UCSD-AML1 (cell line): ENCODE measurements at regions not wholly inside any gene's neighbourhood (a gene's known extent, or its start where the extent isn't known, plus 50 kb on each side); places are given as distances from the start of the nearest gene placed in this dataset.
"Not testable (repeated sequence)": the region's sequence is repeated elsewhere in the genome, so short reads cannot be mapped to it uniquely, and the experiment has no call there.

Experiments used
- DNase-seq: peaks from one replicate; lab custom pipeline; 2025; ENCODE audit not compliant: unreplicated experiment; lab: John Stamatoyannopoulos, UW

DNA sequence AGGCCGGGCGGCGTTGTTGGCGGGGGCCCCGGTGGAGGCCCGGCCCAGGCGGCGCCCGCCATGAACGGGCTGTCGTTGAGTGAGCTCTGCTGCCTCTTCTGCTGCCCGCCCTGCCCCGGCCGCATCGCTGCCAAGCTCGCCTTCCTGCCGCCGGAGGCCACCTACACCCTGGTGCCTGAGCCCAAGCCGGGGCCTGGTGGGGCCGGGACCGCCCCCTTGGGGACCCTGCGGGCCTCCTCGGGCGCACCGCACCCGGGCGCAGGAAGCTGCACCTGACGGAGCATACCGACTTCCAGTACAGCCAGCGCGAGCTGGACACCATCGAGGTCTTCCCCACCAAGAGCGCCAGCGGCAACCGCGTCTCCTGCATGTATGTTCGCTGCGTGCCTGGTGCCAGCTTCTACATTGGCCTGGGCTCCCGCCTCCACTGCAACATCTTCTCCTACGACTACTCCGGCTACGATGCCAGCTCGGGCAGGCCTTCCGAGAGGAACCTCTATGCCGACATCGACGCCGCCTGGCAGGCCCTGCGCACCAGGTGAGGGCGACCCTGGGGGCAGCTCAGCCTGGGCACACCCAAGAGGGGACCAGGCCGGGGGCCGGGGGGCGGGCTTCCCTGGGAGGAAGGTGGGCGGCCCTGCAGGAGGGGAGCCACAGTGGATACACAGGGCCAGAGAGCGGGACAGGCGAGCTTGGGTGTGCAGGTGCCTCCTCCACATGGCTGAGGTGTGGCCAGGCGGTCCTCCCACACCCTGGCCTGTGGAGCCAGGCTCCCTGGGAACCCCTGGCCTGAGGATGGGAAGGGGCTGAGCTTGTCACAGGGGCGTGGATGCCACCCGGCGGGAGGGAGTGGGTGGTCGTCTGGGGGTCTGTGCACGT, 201.6 kb downstream of the USP22 start:
- not testable (repeated sequence) for DNase-seq

DNA sequence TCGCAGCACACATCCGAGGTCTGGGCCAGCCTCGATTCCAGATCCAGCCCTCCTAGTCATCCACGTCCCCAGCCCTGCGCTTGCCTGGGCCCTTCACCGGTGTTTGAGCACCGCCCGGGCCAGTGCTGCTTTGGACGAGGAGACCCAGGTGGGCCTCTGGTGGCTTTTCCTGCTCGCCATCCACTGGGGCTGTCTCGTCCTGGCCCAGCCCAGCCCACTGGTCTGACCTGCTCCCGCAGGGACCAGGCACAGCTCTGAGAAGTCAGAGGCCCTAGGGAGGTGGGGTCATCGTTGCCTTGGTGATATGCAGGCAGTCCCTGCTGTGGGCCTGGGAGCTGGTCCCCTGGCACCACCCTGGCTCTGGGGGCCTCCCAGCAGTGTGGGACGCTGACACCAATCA, 200.8 kb downstream of the USP22 start:
- DNase-seq = not testable (repeated sequence)

DNA sequence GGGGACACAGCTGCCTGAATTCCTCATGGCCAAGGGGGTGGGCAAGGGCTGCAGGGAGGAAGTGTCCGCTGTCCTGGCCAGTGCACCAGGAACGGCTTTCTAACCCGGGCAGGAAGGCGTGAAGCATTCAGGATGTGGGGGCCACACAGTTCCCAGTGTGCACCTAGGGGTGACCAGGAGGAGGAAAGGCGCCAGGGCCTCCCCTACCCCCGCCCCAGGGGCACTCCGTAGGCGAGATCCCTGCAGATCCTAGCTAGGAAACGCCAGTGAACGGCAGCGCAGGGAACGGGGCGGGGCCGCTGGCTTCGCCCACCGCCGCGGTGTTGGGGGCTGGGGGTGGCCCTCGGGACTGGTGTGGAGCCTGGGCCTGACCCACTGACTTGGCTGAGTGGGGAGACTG, 199.6 kb downstream of the USP22 start:
- DNase-seq = not testable (repeated sequence)

DNA sequence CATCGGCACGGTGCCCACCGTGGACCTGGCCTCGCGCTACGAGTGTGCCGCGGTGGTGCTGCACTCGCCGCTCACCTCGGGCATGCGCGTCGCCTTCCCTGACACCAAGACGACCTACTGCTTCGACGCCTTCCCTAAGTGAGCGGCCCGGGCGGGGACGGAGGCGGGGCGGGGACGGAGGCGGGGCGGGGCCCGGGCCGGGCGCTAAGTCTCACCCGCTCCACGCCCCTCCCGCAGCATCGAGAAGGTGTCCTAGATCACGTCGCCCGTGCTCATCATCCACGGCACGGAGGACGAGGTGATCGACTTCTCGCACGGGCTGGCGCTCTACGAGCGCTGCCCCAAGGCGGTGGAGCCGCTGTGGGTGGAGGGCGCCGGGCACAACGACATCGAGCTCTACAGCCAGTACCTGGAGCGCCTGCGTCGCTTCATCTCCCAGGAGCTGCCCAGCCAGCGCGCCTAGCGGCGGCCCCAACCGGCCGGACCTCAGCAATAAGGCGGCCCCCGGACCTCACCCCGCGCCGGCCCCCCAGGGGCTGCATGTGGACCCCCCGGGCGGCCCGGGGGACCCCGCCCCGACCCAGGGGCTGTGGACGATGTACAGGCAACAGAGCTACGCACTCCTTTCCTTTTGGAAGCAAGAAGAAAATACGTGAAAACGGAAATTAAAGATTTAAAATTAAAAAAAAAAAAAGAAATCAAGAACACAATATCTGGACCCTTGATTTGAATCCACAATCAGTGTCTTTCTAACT, 198.8 kb downstream of the USP22 start:
- not testable (repeated sequence) for DNase-seq

DNA sequence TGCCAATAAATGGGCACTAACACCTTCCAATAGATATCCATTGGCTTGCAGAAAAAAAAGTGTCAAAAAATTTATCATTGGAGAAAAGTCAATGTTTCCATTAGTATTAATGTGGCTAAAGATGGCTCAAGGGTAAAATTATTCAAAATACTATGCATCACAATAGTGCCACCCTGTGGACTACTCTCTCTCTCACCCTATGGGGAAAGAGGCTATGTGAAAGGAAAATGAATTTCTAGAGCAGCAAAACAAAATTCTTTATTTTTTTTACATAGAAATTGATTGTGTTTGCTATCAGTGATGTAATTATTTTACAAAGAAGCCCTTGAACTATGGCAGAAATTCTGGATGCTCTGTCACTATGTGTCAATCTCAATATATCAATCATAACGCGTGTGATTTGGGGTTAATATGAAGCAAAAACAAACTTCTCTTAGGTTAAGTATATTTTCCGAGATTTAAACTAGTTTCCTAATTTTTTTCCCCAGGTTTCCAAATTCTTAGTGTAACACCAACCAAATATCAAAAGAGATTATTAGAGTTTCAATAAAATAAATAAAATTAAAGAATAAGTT, 193.9 kb downstream of the USP22 start:
- not testable (repeated sequence) for DNase-seq

DNA sequence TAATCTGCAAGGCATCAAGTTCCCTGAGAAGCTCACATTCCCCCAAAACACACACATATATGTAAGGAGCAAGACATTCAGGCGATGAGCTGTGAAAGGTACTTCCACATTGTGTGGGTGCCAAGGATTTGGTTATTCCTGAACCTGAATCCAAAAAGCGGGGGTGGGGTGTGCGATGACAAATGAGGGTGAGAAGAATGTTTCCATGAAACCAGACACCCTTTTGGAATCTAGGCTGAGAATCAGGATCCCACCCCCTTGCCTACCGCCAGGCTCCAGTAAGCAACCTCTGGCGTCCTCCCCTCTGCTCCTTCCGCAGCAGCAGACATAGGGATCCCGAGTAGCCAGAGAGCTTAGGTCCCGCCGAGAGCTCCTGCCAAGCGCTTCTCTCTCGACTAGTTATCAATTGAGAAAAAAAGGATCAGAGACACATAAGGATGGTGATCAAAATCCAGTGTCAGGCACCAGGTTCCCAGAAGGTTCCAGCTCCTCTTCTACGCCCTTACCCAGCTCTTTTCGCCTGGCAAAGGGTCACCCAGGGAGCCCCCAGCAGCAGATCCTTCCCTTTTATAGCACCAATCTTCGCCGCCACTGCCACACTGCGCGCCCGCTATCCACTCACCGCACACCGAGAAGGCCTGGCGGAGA, 191.1 kb downstream of the USP22 start:
- not testable (repeated sequence) for DNase-seq

DNA sequence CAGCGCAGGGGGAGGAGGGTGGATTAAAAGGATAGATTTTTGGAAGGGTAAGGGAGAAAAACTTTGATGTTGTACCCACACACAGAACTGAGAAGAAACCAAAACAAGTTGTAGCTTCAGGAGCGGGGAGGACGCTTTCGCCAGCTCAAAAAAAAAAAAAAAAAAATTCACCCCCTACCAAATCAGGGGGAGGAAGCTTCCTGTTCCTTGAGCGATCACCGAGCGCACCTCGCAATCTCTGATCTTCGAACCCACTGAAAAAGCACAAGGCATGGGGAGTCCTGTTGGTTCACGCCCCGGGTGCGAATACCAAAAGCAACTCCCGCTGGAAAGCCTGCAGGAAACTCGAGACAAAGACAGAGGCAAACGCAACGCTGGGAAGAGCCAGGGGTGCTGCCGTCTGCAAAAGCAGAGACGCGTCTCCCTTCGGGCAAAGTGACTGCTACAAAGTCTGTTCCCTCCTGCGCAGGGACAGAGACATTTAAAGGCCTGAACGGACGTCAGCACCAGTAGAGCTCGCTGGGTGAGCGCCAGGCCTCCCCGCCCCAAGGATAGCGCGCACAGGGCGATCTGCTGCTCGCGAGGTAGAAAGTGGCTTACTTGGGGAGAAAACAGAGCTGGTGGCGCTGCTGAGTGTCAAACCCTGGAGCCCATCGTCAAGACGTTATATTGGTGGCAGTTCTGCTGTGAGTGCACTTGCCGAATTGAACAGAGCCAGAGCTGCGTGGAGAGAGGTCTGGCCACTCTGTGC, 190.4 kb downstream of the USP22 start:
- DNase-seq = no peak

DNA sequence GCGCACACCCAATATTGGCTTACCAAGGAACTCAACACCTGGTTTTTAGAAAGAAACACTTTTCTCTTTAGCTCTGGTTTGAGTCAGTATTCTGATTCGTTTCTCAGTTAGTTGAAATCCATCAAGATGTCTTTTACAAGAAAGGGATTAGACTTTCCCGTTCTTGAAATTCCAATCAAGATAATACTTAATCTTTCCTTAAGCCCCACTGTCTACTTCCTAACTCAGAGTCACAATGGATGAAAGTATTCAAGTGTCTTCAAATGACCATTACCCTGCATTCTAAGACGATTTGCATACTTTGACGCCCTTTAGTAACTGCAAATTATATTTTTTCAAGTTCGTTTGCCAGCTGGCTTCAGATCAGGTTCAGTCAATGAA, 189.8 kb downstream of the USP22 start:
- DNase-seq = no peak

DNA sequence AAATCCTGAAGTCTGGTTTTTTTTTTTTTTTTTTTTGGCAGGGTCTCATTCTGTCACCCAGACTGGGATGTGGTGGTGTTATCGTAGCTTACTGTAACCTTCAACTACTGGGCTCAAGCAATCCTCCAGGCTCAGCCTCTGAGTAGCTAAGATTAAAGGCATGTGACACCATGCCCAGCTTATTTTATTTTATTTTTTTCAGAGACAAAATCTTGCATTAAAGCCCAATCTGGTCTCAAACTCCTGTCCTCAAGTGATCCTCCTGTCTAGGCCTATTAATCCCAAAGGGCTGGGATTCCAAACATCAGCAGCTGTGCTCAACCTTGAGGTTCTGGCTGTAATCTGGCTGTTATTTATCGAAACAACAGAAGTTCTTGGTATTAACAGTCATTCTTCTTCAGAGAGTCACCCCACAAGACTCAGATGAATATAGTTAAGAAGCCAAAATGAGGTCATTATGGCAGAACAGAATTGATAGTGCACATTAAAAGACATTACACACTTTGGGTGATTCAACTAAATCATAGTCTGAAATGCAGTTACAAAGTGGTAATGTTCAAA, 186.8 kb downstream of the USP22 start:
- not testable (repeated sequence) for DNase-seq

DNA sequence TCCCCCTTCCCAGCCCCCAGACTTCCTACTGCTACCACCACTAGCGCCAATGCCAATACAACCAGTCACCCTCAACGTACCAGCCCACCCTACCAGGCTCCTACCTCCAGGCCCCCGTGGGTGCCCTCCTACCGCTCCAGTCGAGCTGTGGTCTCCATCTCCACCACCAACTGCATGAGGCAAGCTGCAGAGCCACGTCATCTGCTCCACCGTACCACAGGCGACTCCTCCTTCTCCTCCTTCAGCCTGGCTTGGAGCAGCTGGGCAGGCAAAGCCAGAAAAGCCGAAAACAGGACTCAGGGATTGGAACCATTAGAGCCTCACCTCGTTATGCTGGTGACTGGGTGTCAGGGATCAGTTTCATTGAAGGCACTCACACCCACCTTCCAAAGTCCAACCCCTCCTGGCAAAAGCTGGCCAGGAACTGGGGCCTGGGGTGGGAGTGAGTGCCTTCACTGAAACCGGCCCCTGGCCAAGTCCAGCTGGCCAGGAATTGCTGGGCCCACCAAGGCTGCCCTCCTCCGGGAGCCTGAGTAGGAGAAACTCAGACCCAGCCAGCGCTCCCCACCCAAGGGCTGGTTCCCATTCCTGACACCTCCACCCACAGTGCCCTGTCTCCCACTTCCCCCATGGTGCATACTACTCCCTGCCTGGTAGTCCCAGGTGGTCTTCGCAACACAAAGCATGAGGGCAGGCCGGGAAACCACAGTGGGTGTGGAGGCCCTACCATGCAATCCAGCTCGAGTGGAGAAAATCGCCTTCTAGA, 176.2 kb downstream of the USP22 start:
- not testable (repeated sequence) for DNase-seq

DNA sequence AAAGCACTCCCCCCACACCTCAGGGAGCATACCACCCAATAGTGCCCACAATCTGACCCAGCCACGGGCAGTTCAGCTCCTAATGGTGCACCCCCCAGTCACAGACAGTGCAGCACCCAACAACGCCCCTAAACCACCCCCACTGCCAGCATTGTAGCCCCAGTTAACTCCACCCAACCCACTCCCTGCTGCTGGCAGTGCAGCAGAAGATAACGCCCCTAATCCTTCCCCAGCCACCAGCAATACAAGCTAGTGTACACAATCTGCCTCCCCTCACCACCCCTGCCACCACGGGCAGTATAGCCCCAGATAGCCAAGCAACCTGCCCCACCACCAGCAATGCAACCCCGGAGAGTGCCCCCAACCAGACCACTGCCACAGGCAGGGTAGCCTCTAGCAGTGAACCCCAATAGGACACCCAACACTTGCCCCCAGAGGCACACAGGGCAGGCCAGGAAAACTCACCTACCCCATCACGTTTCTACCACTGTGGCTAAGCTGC, 175.3 kb downstream of the USP22 start:
- DNase-seq = not testable (repeated sequence)

DNA sequence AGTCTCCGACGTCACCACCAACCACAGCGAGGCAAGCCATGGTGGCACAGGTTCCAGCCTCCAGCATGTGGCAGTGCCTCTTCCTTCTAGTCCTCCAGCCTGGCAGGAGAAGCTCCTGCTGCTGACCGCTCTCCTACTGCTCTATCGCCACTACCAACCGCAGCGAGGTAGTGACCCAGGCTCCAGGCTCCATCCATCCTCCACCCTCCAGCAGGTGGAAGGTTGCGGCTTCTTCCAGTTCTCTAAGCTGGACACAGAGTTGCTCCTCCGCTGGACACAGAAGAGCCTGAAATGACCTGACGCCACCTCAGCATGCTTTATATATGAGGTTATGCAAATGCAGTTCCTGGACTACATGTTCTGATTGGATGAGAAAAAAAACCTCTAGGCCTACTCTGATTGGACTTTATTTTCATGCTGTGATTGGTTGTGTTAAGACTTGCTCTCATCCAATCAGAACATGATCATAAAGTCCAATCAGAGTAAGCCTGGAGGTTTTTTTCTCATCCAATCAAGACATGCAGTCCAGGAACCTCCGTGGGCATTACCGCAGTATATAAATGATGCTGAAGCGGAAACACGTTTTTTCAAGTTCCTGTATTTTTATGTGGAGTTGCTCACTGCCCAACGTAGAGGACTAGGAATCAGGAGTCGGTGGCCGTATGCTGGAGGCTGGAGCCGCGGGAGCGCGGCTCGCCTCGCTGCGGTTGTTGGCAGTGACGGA, 174.7 kb downstream of the USP22 start:
- not testable (repeated sequence) for DNase-seq

DNA sequence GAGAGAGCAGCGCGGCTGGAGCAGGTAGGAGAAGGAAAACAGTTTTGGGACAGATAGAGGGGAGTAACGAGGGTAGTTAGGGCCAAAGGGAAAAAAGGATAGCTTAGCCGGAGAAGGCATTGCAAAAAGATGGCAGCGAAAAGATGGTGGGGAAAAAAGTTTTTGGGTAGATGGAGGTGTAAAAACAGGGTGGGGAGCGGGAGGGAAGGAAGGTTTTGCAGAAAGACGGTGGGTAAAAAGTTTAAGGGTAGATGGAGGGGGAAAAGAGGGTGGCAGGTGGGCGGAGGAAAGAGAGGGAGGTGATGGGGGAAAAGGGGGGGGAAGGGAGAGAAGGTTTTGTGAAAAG, 174.2 kb downstream of the USP22 start:
- not testable (repeated sequence) for DNase-seq

DNA sequence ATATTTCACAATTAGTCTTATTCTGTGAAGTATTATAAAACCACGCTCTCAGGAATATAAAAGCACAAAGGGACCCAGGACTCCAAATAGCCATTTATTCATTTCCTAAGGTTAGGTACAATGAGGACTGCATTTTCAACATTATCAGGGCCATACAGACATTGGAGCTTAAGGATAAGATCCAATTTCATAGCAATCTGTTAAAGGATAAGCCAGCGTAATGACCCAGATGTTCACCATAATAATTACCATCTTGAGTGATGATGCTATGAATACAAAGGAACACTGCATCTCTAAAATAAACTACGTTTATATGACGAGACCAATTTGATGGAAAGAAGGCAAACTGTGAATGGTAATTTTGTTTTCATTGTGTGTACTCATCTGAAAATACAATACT, 169.6 kb downstream of the USP22 start:
- DNase-seq = not testable (repeated sequence)

DNA sequence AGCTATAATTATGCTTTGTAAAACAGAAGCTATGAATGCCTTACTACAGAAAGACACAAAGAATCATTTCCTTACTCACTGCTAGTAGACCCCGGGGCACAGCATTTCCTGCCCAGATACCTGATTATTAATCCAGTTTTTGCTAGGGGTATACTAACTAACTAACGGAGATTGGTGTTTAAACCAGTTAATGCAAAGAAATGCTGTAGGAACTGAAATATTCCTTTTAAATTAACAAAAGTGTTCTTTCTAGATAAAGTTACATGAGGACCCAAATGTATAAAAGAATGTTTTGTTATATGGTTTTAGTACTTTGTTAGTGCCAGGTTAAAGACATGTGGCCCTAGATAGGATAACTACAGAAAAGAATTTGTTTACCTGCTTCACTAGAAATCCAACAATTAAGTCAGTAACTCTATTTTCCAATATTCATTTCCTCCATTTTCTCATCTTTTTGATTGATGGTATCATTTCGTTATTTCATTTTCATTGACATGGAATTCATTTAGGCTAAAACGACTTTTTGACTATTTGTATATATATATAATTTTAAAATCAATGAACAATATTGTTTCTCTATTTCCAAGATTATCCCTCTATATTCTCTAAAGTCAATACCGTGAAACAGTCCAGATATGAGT, 169.0 kb downstream of the USP22 start:
- DNase-seq = not testable (repeated sequence)

DNA sequence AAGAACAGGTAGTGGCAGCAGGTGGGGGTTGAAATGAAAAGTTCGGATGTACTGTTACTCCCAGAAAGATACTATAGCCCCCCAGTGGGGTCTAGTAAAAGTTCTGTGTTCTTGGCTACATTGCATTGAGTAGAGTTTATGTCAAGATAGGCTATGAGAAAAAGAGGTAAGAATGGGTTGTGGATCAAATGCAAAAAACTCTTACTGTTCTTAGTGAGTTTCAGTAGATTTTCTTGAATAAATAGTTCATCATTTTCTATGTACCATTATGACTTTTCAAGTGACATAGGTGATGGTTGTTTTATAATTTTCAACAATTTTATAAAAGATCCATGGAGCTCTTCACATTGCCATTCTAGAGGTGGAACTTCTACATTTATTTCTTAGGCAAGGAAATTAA, 165.4 kb downstream of the USP22 start:
- not testable (repeated sequence) for DNase-seq

DNA sequence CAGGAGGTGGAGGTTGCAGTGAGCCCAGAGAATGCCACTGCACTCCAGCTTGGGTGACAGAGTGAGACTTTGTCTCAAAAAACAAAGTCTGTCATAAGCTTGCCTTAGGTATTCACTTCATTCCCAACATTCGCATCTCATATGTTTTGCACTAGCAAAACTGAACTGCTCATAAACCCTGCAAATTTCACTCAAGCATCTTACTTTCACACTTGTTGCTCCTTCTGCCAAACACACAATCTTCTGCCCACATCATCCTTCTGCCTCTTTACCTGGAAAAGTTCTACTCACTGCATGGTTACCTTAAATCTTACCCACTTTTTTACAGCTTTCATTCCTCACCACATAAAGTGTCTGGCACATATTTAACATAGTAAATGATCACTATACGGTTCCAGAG, 152.5 kb downstream of the USP22 start:
- DNase-seq = no peak

DNA sequence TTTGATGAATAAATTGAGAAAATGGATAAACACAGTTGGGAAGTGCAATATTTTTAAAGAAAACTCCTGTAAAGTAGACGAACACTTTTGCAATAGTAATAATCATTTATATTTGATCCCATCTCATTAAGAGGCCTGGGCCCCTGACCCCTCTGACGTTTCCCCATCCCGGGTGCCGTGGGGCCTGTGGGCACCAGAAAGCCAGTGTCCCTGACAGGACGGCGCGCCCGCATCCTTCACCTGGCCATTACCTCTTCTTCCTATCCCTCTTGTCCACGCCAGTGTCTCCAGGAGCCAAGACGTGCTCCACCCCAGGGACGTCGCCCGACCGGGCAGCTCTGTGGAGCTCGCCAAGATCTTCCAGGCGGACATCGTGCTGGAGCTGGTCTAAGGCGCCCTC, 147.4 kb downstream of the USP22 start:
- DNase-seq = not testable (repeated sequence)
